ENCODE measurements at regions not wholly inside any gene's neighbourhood (a gene's known extent, or its start where the extent isn't known, plus 50 kb on each side); places are given as distances from the start of the nearest gene placed in this dataset.

GRCh38 chr2:162926501-162926900 is 87.9 kb upstream of the KCNH7 start:
- no peaks in the 10 kb centered on the region for H3K27me3 ChIP-seq
- H3K4me3 ChIP-seq, result no peak overlapping the region
- H3K27ac ChIP-seq, result peak overlapping the region; percentile 63 to 82
- H3K4me1 ChIP-seq, result peaks cover 8% of the 10 kb centered on the region
- intact Hi-C loops (cut with DNase I; ENCODE audit: low total_unique reads), result no loop called here
- H3K9me3 ChIP-seq, result no peaks in the 10 kb centered on the region
- TF ChIP-seq POLR2A (IDR thresholded peaks at IDR 0.05) (no peak), CTCF (IDR thresholded peaks at IDR 0.05) (no peak)
- no peaks in the 10 kb centered on the region for H3K36me3 ChIP-seq (ENCODE audit: low read depth, missing control alignments)
- 64 to 87% methylated on average over 2 of the region's 2 CpGs for WGBS, 2 donors
- DNase-seq, result no peak

GRCh38 chr2:162925595-162925994 is 87.0 kb upstream of the KCNH7 start:
- Histone ChIP-seq H3K4me1 (peaks cover 8% of the 10 kb centered on the region), H3K27ac (peak overlapping the region; percentile 4 to 82), H3K9me3 (no peaks in the 10 kb centered on the region), H3K36me3 (ENCODE audit: low read depth, missing control alignments) (no peaks in the 10 kb centered on the region), H3K4me3 (no peak overlapping the region), H3K27me3 (no peaks in the 10 kb centered on the region)
- intact Hi-C loops (cut with DNase I; ENCODE audit: low total_unique reads), result no loop called here
- no peak for DNase-seq
- no peak for TF ChIP-seq POLR2A (IDR thresholded peaks at IDR 0.05)
- no peak for TF ChIP-seq CTCF (IDR thresholded peaks at IDR 0.05)

GRCh38 chr2:162919111-162919510 is 80.5 kb upstream of the KCNH7 start:
- no peaks in the 10 kb centered on the region for H3K9me3 ChIP-seq
- 83 to 89% methylated on average over 1 of the region's 1 CpG for WGBS, 2 donors
- H3K36me3 ChIP-seq (ENCODE audit: low read depth, missing control alignments), result no peaks in the 10 kb centered on the region
- H3K4me3 ChIP-seq, result no peak overlapping the region
- intact Hi-C loops (cut with DNase I; ENCODE audit: low total_unique reads), result no loop called here
- TF ChIP-seq CTCF (IDR thresholded peaks at IDR 0.05) (no peak), POLR2A (IDR thresholded peaks at IDR 0.05) (no peak)
- no peak for DNase-seq
- no peaks in the 10 kb centered on the region for H3K4me1 ChIP-seq
- no peaks in the 10 kb centered on the region for H3K27me3 ChIP-seq
- no peak overlapping the region for H3K27ac ChIP-seq

- Histone ChIP-seq H3K9me3 (no peaks in the 10 kb centered on the region), H3K36me3 (ENCODE audit: low read depth, missing control alignments) (no peaks in the 10 kb centered on the region), H3K27ac (no peak overlapping the region), H3K4me1 (no peaks in the 10 kb centered on the region), H3K27me3 (no peaks in the 10 kb centered on the region), H3K4me3 (no peak overlapping the region)
- TF ChIP-seq CTCF (IDR thresholded peaks at IDR 0.05) (no peak), POLR2A (IDR thresholded peaks at IDR 0.05) (no peak)
- DNase-seq, result no peak
- 80% methylated on average over 3 of the region's 3 CpGs for WGBS, 2 donors
- intact Hi-C loops (cut with DNase I; ENCODE audit: low total_unique reads), result no loop called here
Measured at GRCh38 chr2:162917626-162918025, 79.1 kb upstream of the KCNH7 start.

GRCh38 chr2:162916286-162916801 is 77.8 kb upstream of the KCNH7 start:
- TF ChIP-seq CTCF (IDR thresholded peaks at IDR 0.05) (no peak), POLR2A (IDR thresholded peaks at IDR 0.05) (no peak)
- no peaks in the 10 kb centered on the region for H3K27me3 ChIP-seq
- no peak overlapping the region for H3K27ac ChIP-seq
- H3K4me1 ChIP-seq, result no peaks in the 10 kb centered on the region
- intact Hi-C loops (cut with DNase I; ENCODE audit: low total_unique reads), result no loop called here
- DNase-seq, result no peak
- H3K9me3 ChIP-seq, result no peaks in the 10 kb centered on the region
- WGBS, 2 donors, result 74 to 81% methylated on average over 17 of the region's 17 CpGs
- no peak overlapping the region for H3K4me3 ChIP-seq
- no peaks in the 10 kb centered on the region for H3K36me3 ChIP-seq (ENCODE audit: low read depth, missing control alignments)
